ENCODE measurements at regions not wholly inside any gene's neighbourhood (a gene's known extent, or its start where the extent isn't known, plus 50 kb on each side); places are given as distances from the start of the nearest gene placed in this dataset.

DNA sequence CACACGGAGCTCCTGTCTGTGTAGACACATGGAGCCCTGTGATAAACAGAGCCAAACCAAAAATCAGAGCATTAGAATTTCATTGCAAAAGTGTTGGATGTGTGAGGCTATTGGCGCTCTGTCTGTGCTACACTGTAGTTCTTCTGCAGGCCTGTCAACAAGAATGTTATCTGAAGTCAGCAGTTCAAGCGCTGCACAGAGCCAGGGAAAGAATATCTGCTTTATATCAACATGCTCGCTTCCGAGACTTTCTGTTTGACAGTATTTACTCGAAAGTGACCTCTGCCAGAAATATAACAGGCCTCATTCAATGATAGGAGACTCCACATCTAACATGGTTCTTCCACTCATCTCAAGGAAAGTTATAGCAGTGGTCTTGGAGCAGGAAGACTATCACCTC is 118.3 kb downstream of the CCER1 start:
- no peak overlapping the region for H3K27ac ChIP-seq
- POLR2A ChIA-PET (ENCODE audit: low non-redundant PET), result no interaction called here
- TF ChIP-seq CTCF (conservative IDR thresholded peaks at IDR 0.05; ENCODE audit: low read depth), result no peak
- CTCF ChIA-PET, result interaction anchor here (0.7 kb wide), 1 partner anchor 143 kb away, joined by 3 read pairs; no protein-coding TSS in a partner anchor
- DNase-seq (ENCODE audit: low spot score), result no peak

GRCh38 chr12:90833228-90833627 is 121.7 kb downstream of the CCER1 start:
- no peak overlapping the region for H3K27ac ChIP-seq
- TF ChIP-seq CTCF (conservative IDR thresholded peaks at IDR 0.05; ENCODE audit: low read depth), result no peak
- ChIA-PET POLR2A (ENCODE audit: low non-redundant PET) (no interaction called here), CTCF (interaction anchor here (0.6 kb wide), 1 partner anchor 188 kb away, joined by 3 read pairs; no protein-coding TSS in a partner anchor)
- no peak for DNase-seq (ENCODE audit: low spot score)

DNA sequence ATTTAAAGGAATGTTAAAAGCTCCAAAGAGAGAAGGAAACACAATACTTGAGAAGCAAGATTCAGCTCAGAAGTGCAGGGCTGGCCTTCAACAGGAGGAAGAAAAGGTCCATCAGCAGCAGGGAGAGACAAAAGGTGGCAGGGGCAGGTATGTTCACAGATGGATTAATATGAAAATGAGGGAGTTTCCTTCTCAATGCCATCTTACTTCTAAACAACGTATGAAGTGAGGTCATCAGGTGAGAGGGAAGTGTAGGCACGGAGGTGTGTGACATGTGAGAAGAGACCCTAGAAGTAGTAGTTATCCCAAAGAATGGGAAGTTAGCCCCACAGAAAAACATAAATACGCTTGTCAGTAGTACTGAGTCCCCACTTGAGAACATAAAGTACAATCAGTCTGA is 122.5 kb downstream of the CCER1 start:
- no peak overlapping the region for H3K27ac ChIP-seq
- no peak for DNase-seq (ENCODE audit: low spot score)
- TF ChIP-seq CTCF (conservative IDR thresholded peaks at IDR 0.05; ENCODE audit: low read depth), result no peak
- CTCF ChIA-PET, result no interaction called here
- POLR2A ChIA-PET (ENCODE audit: low non-redundant PET), result no interaction called here

DNA sequence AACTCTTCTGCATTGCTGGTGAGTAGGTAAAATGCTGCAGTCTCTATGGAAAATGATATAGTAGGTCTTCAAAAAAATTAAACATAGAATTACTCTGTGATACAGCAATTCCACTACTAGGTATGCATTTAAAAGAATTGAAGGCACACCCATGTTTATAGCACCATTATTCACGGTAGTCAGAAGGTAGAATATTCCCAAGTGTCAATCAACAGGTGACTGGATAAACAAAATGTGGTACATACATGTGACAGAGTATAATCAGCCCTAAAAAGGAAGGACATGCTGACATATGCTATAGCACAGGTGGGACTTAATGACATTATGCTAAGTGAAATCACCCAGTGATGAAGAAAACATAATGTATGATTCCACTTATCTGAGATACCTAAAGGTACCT is 123.3 kb downstream of the CCER1 start:
- H3K27ac ChIP-seq, result no peak overlapping the region
- DNase-seq (ENCODE audit: low spot score), result no peak
- ChIA-PET CTCF (interaction anchor here (0.8 kb wide), 1 partner anchor 50 kb away, joined by 3 read pairs; no protein-coding TSS in a partner anchor), POLR2A (ENCODE audit: low non-redundant PET) (no interaction called here)
- TF ChIP-seq CTCF (conservative IDR thresholded peaks at IDR 0.05; ENCODE audit: low read depth), result no peak

- POLR2A ChIA-PET (ENCODE audit: low non-redundant PET), result no interaction called here
These were observed 125.9 kb downstream of the CCER1 start for GRCh38 chr12:90829044-90829443.

DNA sequence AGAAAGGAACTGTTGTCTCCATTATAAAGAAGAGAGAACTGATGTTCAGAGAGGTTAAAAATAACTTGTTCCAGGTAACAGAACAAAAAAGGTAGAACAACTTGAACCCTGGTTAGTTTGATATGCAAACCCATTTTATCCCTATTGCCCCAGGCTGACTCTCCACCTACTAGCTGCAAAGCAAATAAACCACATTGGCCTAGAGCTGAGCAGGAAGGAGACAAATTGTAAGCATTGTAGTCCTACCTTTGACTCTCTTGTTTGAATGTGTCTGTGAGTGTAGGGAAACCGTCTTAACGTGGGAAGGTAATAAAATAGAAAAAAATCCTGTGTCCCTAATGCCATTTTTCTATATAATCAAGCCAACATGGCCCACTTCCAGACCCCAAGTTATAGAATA is 126.4 kb downstream of the CCER1 start:
- H3K27ac ChIP-seq, result no peak overlapping the region
- ChIA-PET POLR2A (ENCODE audit: low non-redundant PET) (no interaction called here), CTCF (no interaction called here)
- DNase-seq (ENCODE audit: low spot score), result no peak
- TF ChIP-seq CTCF (conservative IDR thresholded peaks at IDR 0.05; ENCODE audit: low read depth), result no peak

More at GRCh38 chr12:90829044-90829443, 125.9 kb downstream of the CCER1 start:
- no peak for DNase-seq (ENCODE audit: low spot score)
- CTCF ChIA-PET, result no interaction called here
- no peak for TF ChIP-seq CTCF (conservative IDR thresholded peaks at IDR 0.05; ENCODE audit: low read depth)
- H3K27ac ChIP-seq, result no peak overlapping the region

DNA sequence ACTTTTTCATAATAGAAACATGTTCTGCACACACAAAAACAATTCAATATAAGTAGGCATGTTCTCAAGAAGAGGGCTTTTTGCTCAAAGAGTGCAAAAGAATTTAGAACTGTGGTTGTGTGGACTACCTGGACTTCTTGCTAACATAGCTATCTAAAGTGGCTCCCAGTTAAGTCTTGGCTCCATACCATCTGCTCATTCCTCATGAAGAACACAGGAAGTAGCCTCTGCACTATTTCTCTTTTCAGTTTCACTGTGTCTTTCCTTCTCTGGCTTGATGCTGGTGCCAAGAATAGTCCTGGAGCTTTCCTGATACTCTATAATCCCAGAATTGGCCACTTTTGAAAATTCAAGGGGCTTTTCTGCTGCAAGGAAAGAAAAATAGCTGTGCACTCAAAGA is 127.4 kb downstream of the CCER1 start:
- DNase-seq (ENCODE audit: low spot score), result no peak
- CTCF ChIA-PET, result no interaction called here
- no peak overlapping the region for H3K27ac ChIP-seq
- no peak for TF ChIP-seq CTCF (conservative IDR thresholded peaks at IDR 0.05; ENCODE audit: low read depth)
- POLR2A ChIA-PET (ENCODE audit: low non-redundant PET), result no interaction called here
